ENCODE measurements at regions not wholly inside any gene's neighbourhood (a gene's known extent, or its start where the extent isn't known, plus 50 kb on each side); places are given as distances from the start of the nearest gene placed in this dataset.

DNA sequence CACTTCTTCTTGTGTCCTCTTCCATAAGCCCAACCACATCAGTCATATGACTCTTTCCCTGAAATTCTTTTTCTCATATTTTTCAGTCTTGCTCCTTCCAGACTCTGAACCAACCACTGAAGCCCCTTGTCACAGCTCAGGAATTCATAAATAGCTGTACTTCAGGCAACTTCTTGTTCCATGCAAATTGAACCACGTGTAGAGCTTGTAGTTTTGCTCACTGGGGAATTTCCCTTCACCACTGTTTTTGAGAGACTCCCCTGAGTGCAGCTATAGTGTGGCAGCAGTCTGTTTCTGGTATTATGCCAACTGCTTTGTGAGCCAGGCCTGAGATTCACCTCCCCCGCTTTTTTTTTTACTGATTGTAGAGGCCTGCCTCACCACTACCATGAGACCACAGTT lies 150.3 kb upstream of the SPAG17 start:
- no peak overlapping the region for H3K4me3 ChIP-seq (ENCODE audit: low read depth, low read length)
- no peaks in the 10 kb centered on the region for H3K36me3 ChIP-seq (ENCODE audit: insufficient read depth, low read length)
- H3K4me1 ChIP-seq (ENCODE audit: control insufficient read depth, insufficient read depth, low read length, unreplicated experiment): peaks cover 32% of the 10 kb centered on the region
- H3K27me3 ChIP-seq (ENCODE audit: insufficient read depth, low read length): no peaks in the 10 kb centered on the region
- no peak overlapping the region for H2AFZ ChIP-seq (ENCODE audit: low read length, unreplicated experiment)
- no peak overlapping the region; the same call in 1 of the 2 replicates for H3K27ac ChIP-seq (ENCODE audit: low read depth, low read length)
- no peaks in the 10 kb centered on the region for H3K79me2 ChIP-seq (ENCODE audit: control insufficient read depth, insufficient read depth, low read length, unreplicated experiment)

DNA sequence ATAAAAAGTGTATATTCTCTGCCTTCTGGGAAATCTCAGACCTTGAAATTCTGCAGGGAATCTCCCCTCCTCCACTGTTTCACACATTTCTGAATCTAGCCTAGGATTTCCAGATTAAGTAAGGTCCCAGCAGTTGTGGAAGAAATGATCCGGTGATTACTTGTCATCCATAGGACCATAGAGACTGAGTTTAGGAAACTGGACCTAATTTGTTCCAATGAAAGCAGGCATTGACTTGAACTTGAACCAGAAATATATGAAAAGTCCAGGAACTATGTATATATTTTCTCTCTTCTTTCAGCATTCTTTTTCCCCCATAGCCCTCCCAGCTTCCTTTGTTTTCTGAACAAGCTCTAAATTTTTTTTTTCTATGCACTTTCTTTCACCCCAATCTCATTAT lies 149.5 kb upstream of the SPAG17 start:
- Histone ChIP-seq H3K27ac (ENCODE audit: low read depth, low read length) (no peak overlapping the region), H3K79me2 (ENCODE audit: control insufficient read depth, insufficient read depth, low read length, unreplicated experiment) (no peaks in the 10 kb centered on the region), H3K4me3 (ENCODE audit: low read depth, low read length) (no peak overlapping the region), H3K36me3 (ENCODE audit: insufficient read depth, low read length) (no peaks in the 10 kb centered on the region), H3K27me3 (ENCODE audit: insufficient read depth, low read length) (no peaks in the 10 kb centered on the region), H3K4me1 (ENCODE audit: control insufficient read depth, insufficient read depth, low read length, unreplicated experiment) (peaks cover 27% of the 10 kb centered on the region), H2AFZ (ENCODE audit: low read length, unreplicated experiment) (no peak overlapping the region)

DNA sequence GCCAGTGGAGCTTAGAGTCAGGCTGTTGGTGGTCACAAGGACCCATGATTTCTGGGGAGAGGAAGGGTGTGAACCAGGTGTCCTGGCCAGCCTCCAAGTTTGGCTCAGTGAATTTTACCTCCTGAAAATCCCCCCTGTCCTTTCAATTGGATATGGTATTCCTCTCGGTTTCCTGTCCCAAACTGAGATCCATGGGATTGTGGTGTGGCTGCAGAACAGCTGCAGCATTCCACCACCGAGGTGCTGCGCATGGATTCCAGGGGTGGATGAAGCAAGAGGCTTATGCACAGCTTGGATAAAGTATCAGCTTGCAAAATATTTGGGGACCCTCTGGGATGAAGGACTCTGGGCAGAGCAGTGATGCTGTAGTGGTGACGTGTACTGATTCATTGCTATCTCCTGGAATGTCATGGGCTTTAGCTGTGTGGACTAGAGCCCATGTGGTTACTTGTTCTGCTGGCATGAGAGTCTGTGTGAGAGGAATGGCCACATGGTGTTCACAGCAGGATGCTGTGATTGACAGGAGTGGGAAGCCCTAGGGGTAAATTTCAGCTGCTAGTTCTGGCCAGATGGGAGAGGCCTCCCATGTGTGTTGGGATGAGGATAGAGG lies 148.7 kb upstream of the SPAG17 start:
- Histone ChIP-seq H3K27me3 (ENCODE audit: insufficient read depth, low read length) (no peaks in the 10 kb centered on the region), H3K36me3 (ENCODE audit: insufficient read depth, low read length) (no peaks in the 10 kb centered on the region), H3K79me2 (ENCODE audit: control insufficient read depth, insufficient read depth, low read length, unreplicated experiment) (no peaks in the 10 kb centered on the region), H3K4me3 (ENCODE audit: low read depth, low read length) (no peak overlapping the region), H2AFZ (ENCODE audit: low read length, unreplicated experiment) (no peak overlapping the region), H3K4me1 (ENCODE audit: control insufficient read depth, insufficient read depth, low read length, unreplicated experiment) (peaks cover 19% of the 10 kb centered on the region), H3K27ac (ENCODE audit: low read depth, low read length) (no peak overlapping the region)

DNA sequence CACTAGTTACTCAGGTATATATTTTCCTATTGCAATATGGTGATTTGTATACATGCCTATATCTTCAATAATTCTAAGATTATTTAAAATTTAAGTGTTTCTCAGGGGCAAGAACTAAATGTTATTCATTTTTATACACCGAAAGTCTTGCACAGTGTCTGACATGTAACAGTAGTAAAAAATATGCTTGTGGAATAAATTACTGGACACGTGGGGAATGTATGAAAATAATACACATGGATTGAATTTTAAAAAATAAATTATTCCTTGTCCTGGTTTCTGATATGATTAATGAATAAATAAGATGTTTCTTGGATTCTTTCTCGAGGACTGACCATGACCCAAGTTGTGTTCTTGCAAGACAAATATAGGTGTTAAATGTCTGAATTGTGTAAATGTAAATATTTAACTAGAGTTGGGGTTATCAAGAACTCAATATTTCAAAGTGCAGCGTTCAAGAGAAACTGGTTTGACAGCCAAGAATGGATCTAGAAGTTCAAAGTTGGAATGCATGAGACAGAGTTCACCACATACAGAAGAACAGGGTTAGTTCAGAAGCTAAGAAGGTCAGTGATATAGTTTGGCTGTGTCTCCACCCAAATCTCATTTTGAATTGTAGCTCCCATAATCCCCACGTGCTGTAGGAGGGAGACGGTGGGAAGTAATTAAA lies 142.1 kb upstream of the SPAG17 start:
- no peaks in the 10 kb centered on the region for H3K79me2 ChIP-seq (ENCODE audit: control insufficient read depth, insufficient read depth, low read length, unreplicated experiment)
- H3K4me3 ChIP-seq (ENCODE audit: low read depth, low read length): no peak overlapping the region

DNA sequence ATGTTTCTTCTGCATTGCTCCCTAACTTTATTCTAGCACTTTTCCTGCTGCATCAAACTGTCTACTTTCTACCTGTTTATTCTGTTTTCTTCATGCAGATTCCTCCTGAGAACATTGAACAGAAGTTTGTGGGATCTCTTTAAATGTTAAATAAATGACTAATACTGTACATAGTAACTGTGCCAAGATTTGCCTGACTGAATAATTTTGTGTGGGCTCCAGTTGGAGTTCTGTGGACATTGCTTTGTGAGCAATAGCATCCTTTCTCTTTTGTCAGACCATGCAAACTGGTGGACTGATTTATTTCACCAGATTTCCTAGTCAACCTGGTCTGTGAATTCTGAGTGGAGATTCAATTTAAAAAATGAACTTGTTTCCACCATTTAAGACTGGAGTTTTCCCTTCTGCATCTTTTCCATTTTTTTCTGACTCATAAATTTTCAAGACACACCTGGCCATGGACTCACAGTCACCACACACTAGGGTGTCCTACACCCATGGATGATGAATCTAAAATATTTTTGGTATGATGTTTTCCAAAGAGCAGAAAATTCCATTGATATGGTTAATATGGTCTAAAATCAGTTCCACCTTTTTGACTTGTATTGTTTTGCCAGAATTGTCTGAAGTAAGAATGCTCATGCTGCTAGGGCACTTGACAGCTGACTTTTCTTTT lies 140.7 kb upstream of the SPAG17 start:
- Histone ChIP-seq H3K27ac (ENCODE audit: low read depth, low read length) (no peak overlapping the region), H3K36me3 (ENCODE audit: insufficient read depth, low read length) (no peaks in the 10 kb centered on the region), H3K4me1 (ENCODE audit: control insufficient read depth, insufficient read depth, low read length, unreplicated experiment) (peaks cover 3% of the 10 kb centered on the region), H3K4me3 (ENCODE audit: low read depth, low read length) (no peak overlapping the region), H3K79me2 (ENCODE audit: control insufficient read depth, insufficient read depth, low read length, unreplicated experiment) (no peaks in the 10 kb centered on the region), H3K27me3 (ENCODE audit: insufficient read depth, low read length) (no peaks in the 10 kb centered on the region), H2AFZ (ENCODE audit: low read length, unreplicated experiment) (no peak overlapping the region)

More for the DNA sequence above, 142.1 kb upstream of the SPAG17 start:
- H3K27me3 ChIP-seq (ENCODE audit: insufficient read depth, low read length): no peaks in the 10 kb centered on the region
- H3K4me1 ChIP-seq (ENCODE audit: control insufficient read depth, insufficient read depth, low read length, unreplicated experiment): peaks cover 3% of the 10 kb centered on the region
- no peaks in the 10 kb centered on the region for H3K36me3 ChIP-seq (ENCODE audit: insufficient read depth, low read length)
- no peak overlapping the region for H2AFZ ChIP-seq (ENCODE audit: low read length, unreplicated experiment)
- no peak overlapping the region for H3K27ac ChIP-seq (ENCODE audit: low read depth, low read length)

DNA sequence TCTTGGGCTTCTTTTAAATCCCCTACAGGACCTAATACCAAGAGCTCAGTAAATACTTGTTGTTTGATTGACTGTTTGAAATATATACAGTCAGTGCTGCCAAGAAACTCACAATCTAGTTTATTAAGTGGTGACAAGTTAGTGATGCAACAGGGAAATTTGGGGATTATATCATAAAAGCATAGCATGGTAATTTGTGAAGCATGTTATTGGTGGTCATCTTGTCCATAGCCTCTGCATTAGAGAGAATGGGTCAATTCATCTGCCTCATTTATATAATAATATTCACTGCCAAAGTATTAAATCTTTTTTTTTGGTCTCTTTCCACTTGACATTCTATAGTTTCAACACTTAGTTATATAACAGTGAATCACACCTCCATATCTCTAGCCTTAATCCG lies 138.2 kb upstream of the SPAG17 start:
- Histone ChIP-seq H3K79me2 (ENCODE audit: control insufficient read depth, insufficient read depth, low read length, unreplicated experiment) (no peaks in the 10 kb centered on the region), H2AFZ (ENCODE audit: low read length, unreplicated experiment) (no peak overlapping the region), H3K4me1 (ENCODE audit: control insufficient read depth, insufficient read depth, low read length, unreplicated experiment) (peaks cover 3% of the 10 kb centered on the region), H3K27ac (ENCODE audit: low read depth, low read length) (no peak overlapping the region), H3K36me3 (ENCODE audit: insufficient read depth, low read length) (no peaks in the 10 kb centered on the region), H3K27me3 (ENCODE audit: insufficient read depth, low read length) (no peaks in the 10 kb centered on the region), H3K4me3 (ENCODE audit: low read depth, low read length) (no peak overlapping the region)

DNA sequence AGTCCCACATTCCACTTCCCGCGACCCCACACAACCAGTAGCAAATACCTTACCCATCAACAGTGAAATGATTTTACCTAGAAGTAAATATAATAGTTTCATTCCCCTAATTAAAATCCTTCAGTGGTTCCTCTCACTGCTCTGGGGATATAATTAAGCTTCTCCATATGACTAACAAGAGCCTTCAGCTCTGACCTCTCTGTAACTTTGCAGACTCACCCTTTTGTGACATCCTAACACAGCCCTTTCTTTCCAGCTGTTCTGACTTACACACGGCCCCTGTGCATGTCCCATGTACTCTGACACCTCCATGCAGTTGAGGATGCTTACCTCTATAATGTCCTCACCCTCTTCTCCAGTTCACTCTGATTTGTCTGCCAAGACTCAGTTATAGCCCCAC lies 137.3 kb upstream of the SPAG17 start:
- Histone ChIP-seq H3K36me3 (ENCODE audit: insufficient read depth, low read length) (no peaks in the 10 kb centered on the region), H3K27ac (ENCODE audit: low read depth, low read length) (no peak overlapping the region), H3K4me1 (ENCODE audit: control insufficient read depth, insufficient read depth, low read length, unreplicated experiment) (peaks cover 5% of the 10 kb centered on the region), H3K79me2 (ENCODE audit: control insufficient read depth, insufficient read depth, low read length, unreplicated experiment) (no peaks in the 10 kb centered on the region), H2AFZ (ENCODE audit: low read length, unreplicated experiment) (no peak overlapping the region), H3K4me3 (ENCODE audit: low read depth, low read length) (no peak overlapping the region), H3K27me3 (ENCODE audit: insufficient read depth, low read length) (no peaks in the 10 kb centered on the region)

DNA sequence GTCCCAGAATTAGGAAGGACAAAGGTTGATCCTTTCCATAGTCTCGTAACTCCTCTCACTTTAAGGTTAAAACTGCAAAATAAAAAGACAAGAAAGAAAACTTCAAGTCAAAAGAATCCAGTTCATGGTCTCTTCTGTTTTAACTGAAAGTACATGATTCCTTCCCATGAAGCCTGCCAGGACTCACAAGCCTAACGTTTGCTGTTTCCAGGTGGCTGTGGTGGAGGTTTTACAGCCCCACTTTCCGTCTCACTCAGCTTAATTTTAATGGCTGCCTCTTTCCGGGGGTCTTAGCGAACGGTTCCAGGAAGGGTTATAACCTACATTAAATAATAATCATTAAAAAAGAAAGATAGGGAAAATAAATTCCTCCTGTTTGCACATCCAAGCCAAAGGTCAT lies 136.8 kb upstream of the SPAG17 start:
- no peaks in the 10 kb centered on the region for H3K36me3 ChIP-seq (ENCODE audit: insufficient read depth, low read length)
- H3K79me2 ChIP-seq (ENCODE audit: control insufficient read depth, insufficient read depth, low read length, unreplicated experiment): no peaks in the 10 kb centered on the region
- H3K4me1 ChIP-seq (ENCODE audit: control insufficient read depth, insufficient read depth, low read length, unreplicated experiment): peaks cover 5% of the 10 kb centered on the region
- no peaks in the 10 kb centered on the region for H3K27me3 ChIP-seq (ENCODE audit: insufficient read depth, low read length)
- no peak overlapping the region for H3K27ac ChIP-seq (ENCODE audit: low read depth, low read length)
- no peak overlapping the region for H3K4me3 ChIP-seq (ENCODE audit: low read depth, low read length)
- no peak overlapping the region for H2AFZ ChIP-seq (ENCODE audit: low read length, unreplicated experiment)

DNA sequence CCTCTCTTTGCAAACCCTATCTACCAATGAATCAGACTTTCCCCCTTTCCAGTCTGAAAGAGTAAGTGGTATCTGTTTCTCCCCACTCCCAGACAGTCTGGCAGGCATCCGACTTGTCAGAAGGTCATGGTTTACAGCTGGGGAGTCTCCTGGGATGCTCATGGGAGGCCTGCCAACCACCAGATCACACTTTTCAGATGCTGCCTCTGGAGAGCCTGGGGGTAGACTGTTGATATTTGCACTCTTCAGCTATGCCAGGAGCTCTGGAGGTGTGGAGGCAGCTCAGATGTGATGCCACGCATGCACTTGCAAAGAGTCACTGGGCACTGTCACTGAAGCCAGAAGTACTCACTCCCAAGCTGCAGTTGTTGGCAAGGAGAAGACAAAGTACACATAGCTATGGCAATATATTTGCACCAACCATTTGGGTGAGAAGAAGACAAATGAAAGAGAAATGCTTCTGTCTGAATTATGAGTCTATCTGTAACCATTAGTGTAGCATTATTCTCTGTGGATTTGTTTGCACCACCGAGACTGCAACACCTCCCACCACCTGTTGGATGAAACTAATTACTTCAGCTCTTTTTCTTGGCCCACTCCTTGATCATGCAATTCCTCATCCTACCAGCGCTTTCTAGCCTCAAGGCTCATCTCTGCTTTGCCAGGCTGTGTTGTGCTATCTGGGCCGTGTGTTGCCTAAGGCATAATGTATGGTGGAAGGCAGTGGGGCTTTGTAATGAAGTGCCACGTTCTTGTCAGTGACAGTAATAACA lies 133.0 kb upstream of the SPAG17 start:
- H3K27ac ChIP-seq (ENCODE audit: low read depth, low read length): no peak overlapping the region
- H2AFZ ChIP-seq (ENCODE audit: low read length, unreplicated experiment): no peak overlapping the region
- H3K4me3 ChIP-seq (ENCODE audit: low read depth, low read length): no peak overlapping the region
- H3K36me3 ChIP-seq (ENCODE audit: insufficient read depth, low read length): no peaks in the 10 kb centered on the region
- H3K79me2 ChIP-seq (ENCODE audit: control insufficient read depth, insufficient read depth, low read length, unreplicated experiment): no peaks in the 10 kb centered on the region
- H3K4me1 ChIP-seq (ENCODE audit: control insufficient read depth, insufficient read depth, low read length, unreplicated experiment): peaks cover 2% of the 10 kb centered on the region
- no peaks in the 10 kb centered on the region for H3K27me3 ChIP-seq (ENCODE audit: insufficient read depth, low read length)

DNA sequence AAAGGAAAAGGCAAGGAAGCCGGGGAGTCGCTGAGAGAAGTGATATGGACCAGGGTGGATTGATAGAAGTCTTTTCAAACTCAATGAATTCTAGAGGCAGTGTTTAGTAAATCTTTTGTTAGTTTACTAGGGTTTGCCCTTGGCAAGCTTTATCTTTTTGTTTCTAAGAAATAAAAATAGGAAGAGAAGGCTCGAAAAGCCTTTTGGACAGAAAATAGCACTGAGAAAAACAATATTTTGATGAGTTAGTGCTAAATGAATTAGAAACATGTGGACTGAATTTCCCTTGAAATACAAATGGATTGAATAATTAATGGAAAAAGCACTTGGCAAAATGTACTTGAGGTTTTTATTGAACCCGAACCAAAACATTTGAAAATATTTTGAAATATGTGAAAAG lies 121.8 kb upstream of the SPAG17 start:
- Histone ChIP-seq H3K4me1 (ENCODE audit: control insufficient read depth, insufficient read depth, low read length, unreplicated experiment) (no peaks in the 10 kb centered on the region), H3K27ac (ENCODE audit: low read depth, low read length) (no peak overlapping the region), H2AFZ (ENCODE audit: low read length, unreplicated experiment) (no peak overlapping the region)

More for the DNA sequence above, 121.8 kb upstream of the SPAG17 start:
- Histone ChIP-seq H3K36me3 (ENCODE audit: insufficient read depth, low read length) (no peaks in the 10 kb centered on the region), H3K27me3 (ENCODE audit: insufficient read depth, low read length) (no peaks in the 10 kb centered on the region), H3K4me3 (ENCODE audit: low read depth, low read length) (no peak overlapping the region), H3K79me2 (ENCODE audit: control insufficient read depth, insufficient read depth, low read length, unreplicated experiment) (no peaks in the 10 kb centered on the region)

Measured in ACC112 (cell line).